ENCODE measurements at regions not wholly inside any gene's neighbourhood (a gene's known extent, or its start where the extent isn't known, plus 50 kb on each side); places are given as distances from the start of the nearest gene placed in this dataset.
"Not testable (repeated sequence)": the region's sequence is repeated elsewhere in the genome, so short reads cannot be mapped to it uniquely, and the experiment has no call there.

- whole genome bisulfite sequencing, result 64% methylated on average over 3 of the region's 3 CpGs
- no peaks in the 10 kb centered on the region for H3K79me1 ChIP-seq (replicated peaks; ENCODE audit: low read length, poor library complexity, severe bottlenecking)
- no peak overlapping the region for H4K91ac ChIP-seq (ENCODE audit: low read length)
- H2BK120ac ChIP-seq (ENCODE audit: low read depth, low read length), result no peak overlapping the region
- no peaks in the 10 kb centered on the region for H3K27me3 ChIP-seq (ENCODE audit: control insufficient read depth in 1 of 2, insufficient read depth in 1 of 2, low read length in 2 of 2)
- H2AFZ ChIP-seq (ENCODE audit: low read depth, low read length), result peak overlapping the region; percentile 39
- H3K14ac ChIP-seq (ENCODE audit: low read length in 2 of 2), result no peak overlapping the region
- no peak overlapping the region for H3K4me2 ChIP-seq (ENCODE audit: low read length, poor library complexity, severe bottlenecking)
- no peak overlapping the region for H4K8ac ChIP-seq (ENCODE audit: low read length)
- H3K23ac ChIP-seq (ENCODE audit: low read length in 2 of 2), result no peak overlapping the region
- H3K27ac ChIP-seq (ENCODE audit: low read length, poor library complexity, severe bottlenecking), result no peak overlapping the region
- H3K4me3 ChIP-seq (ENCODE audit: insufficient read depth in 1 of 2, low read depth in 1 of 2, low read length in 2 of 2), result no peak overlapping the region
- H3K4me1 ChIP-seq (ENCODE audit: control insufficient read depth, insufficient read depth, low read depth, low read length), result no peaks in the 10 kb centered on the region
- H2BK5ac ChIP-seq (ENCODE audit: low read depth, low read length, poor library complexity, severe bottlenecking), result no peak overlapping the region
- no peaks in the 10 kb centered on the region for H3K9me3 ChIP-seq (ENCODE audit: control insufficient read depth, low read length)
- H3K36me3 ChIP-seq (ENCODE audit: control insufficient read depth in 1 of 2, insufficient read depth in 2 of 2, low read depth in 1 of 2, low read length in 2 of 2), result no peaks in the 10 kb centered on the region
- H3K9ac ChIP-seq (ENCODE audit: low read length), result no peak overlapping the region
- H3K4ac ChIP-seq (ENCODE audit: low read depth in 1 of 2, low read length in 2 of 2), result no peak overlapping the region
- no peak overlapping the region for H2BK15ac ChIP-seq (ENCODE audit: low read depth, poor library complexity, severe bottlenecking)
- H2AK5ac ChIP-seq (ENCODE audit: low read length, severe bottlenecking), result no peak overlapping the region
- no peak overlapping the region for H3K18ac ChIP-seq (ENCODE audit: low read depth in 1 of 2, low read length in 2 of 2)
- DNase-seq, result no peak
- no peak overlapping the region for H2BK12ac ChIP-seq (ENCODE audit: low read length in 2 of 2)
These were observed 88.6 kb upstream of the SLC35F3 start for GRCh38 chr1:233815865-233816264.

GRCh38 chr1:233816348-233816747 lies 88.1 kb upstream of the SLC35F3 start:
- H3K36me3 ChIP-seq (ENCODE audit: control insufficient read depth in 1 of 2, insufficient read depth in 2 of 2, low read depth in 1 of 2, low read length in 2 of 2), result no peaks in the 10 kb centered on the region
- no peak overlapping the region for H2AK5ac ChIP-seq (ENCODE audit: low read length, severe bottlenecking)
- H2AFZ ChIP-seq (ENCODE audit: low read depth, low read length), result peak overlapping the region; percentile 39
- WGBS, result 75% methylated on average over 1 of the region's 2 CpGs
- H3K27me3 ChIP-seq (ENCODE audit: control insufficient read depth in 1 of 2, insufficient read depth in 1 of 2, low read length in 2 of 2), result no peaks in the 10 kb centered on the region
- no peak overlapping the region for H2BK12ac ChIP-seq (ENCODE audit: low read length in 2 of 2)
- no peak overlapping the region for H3K4me2 ChIP-seq (ENCODE audit: low read length, poor library complexity, severe bottlenecking)
- no peak overlapping the region for H3K4ac ChIP-seq (ENCODE audit: low read depth in 1 of 2, low read length in 2 of 2)
- no peak overlapping the region for H2BK15ac ChIP-seq (ENCODE audit: low read depth, poor library complexity, severe bottlenecking)
- H3K18ac ChIP-seq (ENCODE audit: low read depth in 1 of 2, low read length in 2 of 2), result no peak overlapping the region
- H2BK120ac ChIP-seq (ENCODE audit: low read depth, low read length), result no peak overlapping the region
- H3K9ac ChIP-seq (ENCODE audit: low read length), result no peak overlapping the region
- DNase-seq, result no peak
- no peak overlapping the region for H3K14ac ChIP-seq (ENCODE audit: low read length in 2 of 2)
- no peak overlapping the region for H2BK5ac ChIP-seq (ENCODE audit: low read depth, low read length, poor library complexity, severe bottlenecking)
- H3K27ac ChIP-seq (ENCODE audit: low read length, poor library complexity, severe bottlenecking), result no peak overlapping the region
- H3K4me1 ChIP-seq (ENCODE audit: control insufficient read depth, insufficient read depth, low read depth, low read length), result no peaks in the 10 kb centered on the region
- no peak overlapping the region for H4K91ac ChIP-seq (ENCODE audit: low read length)
- H3K4me3 ChIP-seq (ENCODE audit: insufficient read depth in 1 of 2, low read depth in 1 of 2, low read length in 2 of 2), result no peak overlapping the region
- H3K79me1 ChIP-seq (replicated peaks; ENCODE audit: low read length, poor library complexity, severe bottlenecking), result no peaks in the 10 kb centered on the region
- no peak overlapping the region for H4K8ac ChIP-seq (ENCODE audit: low read length)
- H3K23ac ChIP-seq (ENCODE audit: low read length in 2 of 2), result no peak overlapping the region
- H3K9me3 ChIP-seq (ENCODE audit: control insufficient read depth, low read length), result no peaks in the 10 kb centered on the region

GRCh38 chr1:233819042-233819441 lies 85.4 kb upstream of the SLC35F3 start:
- no peak overlapping the region for H2BK12ac ChIP-seq (ENCODE audit: low read length in 2 of 2)
- H3K18ac ChIP-seq (ENCODE audit: low read depth in 1 of 2, low read length in 2 of 2), result no peak overlapping the region
- H4K8ac ChIP-seq (ENCODE audit: low read length), result no peak overlapping the region
- no peak overlapping the region for H3K4ac ChIP-seq (ENCODE audit: low read depth in 1 of 2, low read length in 2 of 2)
- no peaks in the 10 kb centered on the region for H3K9me3 ChIP-seq (ENCODE audit: control insufficient read depth, low read length)
- H3K4me3 ChIP-seq (ENCODE audit: insufficient read depth in 1 of 2, low read depth in 1 of 2, low read length in 2 of 2), result no peak overlapping the region
- no peak overlapping the region for H3K14ac ChIP-seq (ENCODE audit: low read length in 2 of 2)
- no peak overlapping the region for H3K23ac ChIP-seq (ENCODE audit: low read length in 2 of 2)
- no peaks in the 10 kb centered on the region for H3K4me1 ChIP-seq (ENCODE audit: control insufficient read depth, insufficient read depth, low read depth, low read length)
- H2BK5ac ChIP-seq (ENCODE audit: low read depth, low read length, poor library complexity, severe bottlenecking), result no peak overlapping the region
- no peak overlapping the region for H2BK15ac ChIP-seq (ENCODE audit: low read depth, poor library complexity, severe bottlenecking)
- DNase-seq, result no peak
- no peak overlapping the region for H3K4me2 ChIP-seq (ENCODE audit: low read length, poor library complexity, severe bottlenecking)
- H3K27me3 ChIP-seq (ENCODE audit: control insufficient read depth in 1 of 2, insufficient read depth in 1 of 2, low read length in 2 of 2), result no peaks in the 10 kb centered on the region
- no peak overlapping the region for H3K9ac ChIP-seq (ENCODE audit: low read length)
- no peak overlapping the region for H2BK120ac ChIP-seq (ENCODE audit: low read depth, low read length)
- no peak overlapping the region for H4K91ac ChIP-seq (ENCODE audit: low read length)
- H3K27ac ChIP-seq (ENCODE audit: low read length, poor library complexity, severe bottlenecking), result no peak overlapping the region
- H3K36me3 ChIP-seq (ENCODE audit: control insufficient read depth in 1 of 2, insufficient read depth in 2 of 2, low read depth in 1 of 2, low read length in 2 of 2), result no peaks in the 10 kb centered on the region
- H2AK5ac ChIP-seq (ENCODE audit: low read length, severe bottlenecking), result no peak overlapping the region
- H3K79me1 ChIP-seq (replicated peaks; ENCODE audit: low read length, poor library complexity, severe bottlenecking), result no peaks in the 10 kb centered on the region
- no peak overlapping the region for H2AFZ ChIP-seq (ENCODE audit: low read depth, low read length)
- WGBS, result no CpG with 5 or more reads among the region's 1 CpG

GRCh38 chr1:233824179-233824578 lies 80.3 kb upstream of the SLC35F3 start:
- not testable (repeated sequence) for H3K79me1 ChIP-seq (replicated peaks; ENCODE audit: low read length, poor library complexity, severe bottlenecking); H3K4ac ChIP-seq (ENCODE audit: low read depth in 1 of 2, low read length in 2 of 2); H2BK5ac ChIP-seq (ENCODE audit: low read depth, low read length, poor library complexity, severe bottlenecking); H3K14ac ChIP-seq (ENCODE audit: low read length in 2 of 2); H3K36me3 ChIP-seq (ENCODE audit: control insufficient read depth in 1 of 2, insufficient read depth in 2 of 2, low read depth in 1 of 2, low read length in 2 of 2); H2AFZ ChIP-seq (ENCODE audit: low read depth, low read length); H2BK120ac ChIP-seq (ENCODE audit: low read depth, low read length); H3K27ac ChIP-seq (ENCODE audit: low read length, poor library complexity, severe bottlenecking); H4K91ac ChIP-seq (ENCODE audit: low read length); H3K4me1 ChIP-seq (ENCODE audit: control insufficient read depth, insufficient read depth, low read depth, low read length); H3K4me2 ChIP-seq (ENCODE audit: low read length, poor library complexity, severe bottlenecking); DNase-seq; H2BK12ac ChIP-seq (ENCODE audit: low read length in 2 of 2); H3K9ac ChIP-seq (ENCODE audit: low read length); H3K27me3 ChIP-seq (ENCODE audit: control insufficient read depth in 1 of 2, insufficient read depth in 1 of 2, low read length in 2 of 2); H2AK5ac ChIP-seq (ENCODE audit: low read length, severe bottlenecking); H3K9me3 ChIP-seq (ENCODE audit: control insufficient read depth, low read length); H4K8ac ChIP-seq (ENCODE audit: low read length); H3K4me3 ChIP-seq (ENCODE audit: insufficient read depth in 1 of 2, low read depth in 1 of 2, low read length in 2 of 2); H3K18ac ChIP-seq (ENCODE audit: low read depth in 1 of 2, low read length in 2 of 2); H3K23ac ChIP-seq (ENCODE audit: low read length in 2 of 2); H2BK15ac ChIP-seq (ENCODE audit: low read depth, poor library complexity, severe bottlenecking)
- WGBS, result 63% methylated on average over 1 of the region's 2 CpGs
